PC-9 (cell line): ENCODE measurements at regions not wholly inside any gene's neighbourhood (a gene's known extent, or its start where the extent isn't known, plus 50 kb on each side); places are given as distances from the start of the nearest gene placed in this dataset.

ENCODE experiments used
- BruUV-seq: library from RNA; stranded (reverse); fragments of 400-500 nt; replicated peaks from 2 replicates; lab custom pipeline; 2021; lab: Mats Ljungman, UMichigan
- CTCF ChIA-PET: fragments of 300-600 bp; sonication (Branson Sonifier 250); formaldehyde crosslinking; loops from one replicate; lab custom pipeline; 2022; ENCODE audit warnings: antibody characterized with exemption; lab: Charles Lee
- POLR2A ChIA-PET: fragments of 300-600 bp; sonication (Branson Sonifier 250); formaldehyde crosslinking; loops from one replicate; lab custom pipeline; 2022; ENCODE audit warnings: antibody characterized with exemption; ENCODE audit not compliant: unreplicated experiment; lab: Charles Lee
- DNase-seq, 2 experiments: peaks; one replicate each; pipeline versions ENCODE4 v3.0.0 to v3.0.0-alpha.2; 2015 to 2022; ENCODE audit warnings: mixed read lengths in 1 of 2
- H2AFZ ChIP-seq: fragments of 200-600 bp; sonication (generic); 2 replicates; pipeline ENCODE4 v1.8.1; 2017; ENCODE audit warnings: antibody characterized with exemption
- H3F3A ChIP-seq: fragments of 200-600 bp; sonication (generic); 2 replicates; pipeline ENCODE4 v1.8.1; 2017; ENCODE audit warnings: antibody characterized with exemption, mild to moderate bottlenecking, low read depth; ENCODE audit not compliant: insufficient read depth
- H3K27ac ChIP-seq: fragments of 200-600 bp; sonication (generic); 2 replicates; pipeline ENCODE4 v1.6.1; 2016; ENCODE audit warnings: mixed run types
- H3K27me3 ChIP-seq: fragments of 200-600 bp; sonication (generic); 2 replicates; pipeline ENCODE4 v1.6.1; 2016; ENCODE audit warnings: low read depth, mixed run types; ENCODE audit not compliant: insufficient read depth
- H3K36me3 ChIP-seq: fragments of 200-600 bp; sonication (generic); 2 replicates; pipeline ENCODE4 v1.6.1; 2016; ENCODE audit warnings: low read depth, mixed run types
- H3K4me1 ChIP-seq: fragments of 200-600 bp; sonication (generic); replicated peaks from 2 replicates; pipeline ENCODE4 v1.6.1; 2016; ENCODE audit warnings: mixed run types; ENCODE audit not compliant: insufficient read depth
- H3K4me2 ChIP-seq: fragments of 200-600 bp; sonication (generic); 2 replicates; pipeline ENCODE4 v1.6.1; 2017; ENCODE audit warnings: mixed run types
- H3K4me3 ChIP-seq: fragments of 200-600 bp; sonication (generic); 2 replicates; pipeline ENCODE4 v1.6.1; 2016; ENCODE audit warnings: mixed run types
- H3K79me2 ChIP-seq: fragments of 200-600 bp; sonication (generic); 2 replicates; pipeline ENCODE4 v1.6.1; 2017; ENCODE audit warnings: low read depth, mixed run types
- H3K9me2 ChIP-seq: fragments of 200-600 bp; sonication (generic); 2 replicates; pipeline ENCODE4 v1.8.1; 2017; ENCODE audit warnings: mild to moderate bottlenecking; ENCODE audit not compliant: insufficient read depth
- H3K9me3 ChIP-seq: fragments of 200-600 bp; sonication (generic); 2 replicates; pipeline ENCODE4 v1.8.1; 2016; ENCODE audit warnings: low read depth; ENCODE audit not compliant: insufficient read depth
- H4K20me1 ChIP-seq: fragments of 200-600 bp; sonication (generic); 2 replicates; pipeline ENCODE4 v1.8.1; 2017; ENCODE audit not compliant: insufficient read depth
- EZH2 ChIP-seq: fragments of 200-600 bp; sonication (generic); IDR thresholded peaks from 2 replicates; pipeline ENCODE4 v1.8.0; 2017; ENCODE audit warnings: antibody characterized with exemption, low read depth
- intact Hi-C: fragments of 100-400 bp; cut with micrococcal nuclease; formaldehyde crosslinking; loops from one replicate; pipeline ENCODE4 v1.10.0; 2022; ENCODE audit not compliant: unreplicated experiment
- TF ChIP-seq, protein P1 (sequence below): fragments of 200-600 bp; sonication (generic); conservative IDR thresholded peaks from 2 replicates; pipeline ENCODE4 v1.6.1; 2017; ENCODE audit warnings: mixed run types, antibody characterized with exemption, mild to moderate bottlenecking, moderate library complexity

DNA sequence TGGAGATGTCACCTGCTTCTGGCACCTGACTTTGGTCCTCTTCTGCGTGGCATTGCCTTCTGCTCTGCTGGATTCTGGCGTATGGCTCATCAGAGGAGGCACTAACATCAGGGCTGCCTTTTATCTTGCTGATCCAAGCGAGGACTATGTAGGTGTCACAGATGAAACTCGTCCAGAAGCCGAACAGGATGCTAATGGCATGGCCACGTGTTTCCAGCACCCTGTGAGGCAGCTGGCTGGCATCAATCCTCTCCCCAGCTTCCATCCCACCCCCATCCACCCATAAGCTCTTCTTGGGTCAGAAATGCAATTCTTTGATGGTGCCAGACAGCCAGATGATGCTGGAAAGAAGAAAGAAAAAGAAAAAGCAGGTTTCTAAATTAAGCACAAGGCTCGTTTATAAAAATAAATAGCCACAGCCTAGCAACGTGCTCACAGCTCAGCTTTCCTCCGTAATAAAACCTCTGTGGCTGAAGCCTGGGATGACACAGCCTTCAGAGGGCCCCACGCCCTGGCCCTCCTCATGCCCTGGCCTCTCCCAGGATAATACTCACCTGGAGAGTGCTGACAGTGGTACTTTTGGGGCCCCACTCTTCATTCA lies 212.9 kb upstream of the SERP2 start:
- no peak for DNase-seq
- H3K9me2 ChIP-seq = no peaks in the 10 kb centered on the region
- H3F3A ChIP-seq = peaks cover 29% of the 10 kb centered on the region
- no peaks in the 10 kb centered on the region for H3K9me3 ChIP-seq
- H3K79me2 ChIP-seq = no peaks in the 10 kb centered on the region
- no peak overlapping the region for H3K4me2 ChIP-seq
- H3K4me3 ChIP-seq = no peak overlapping the region
- H3K27ac ChIP-seq = peak overlapping the region; percentile 87
- no peak overlapping the region for H2AFZ ChIP-seq
- CTCF ChIA-PET = no interaction called here
- intact Hi-C loops = no loop called here
- TF ChIP-seq EZH2 = no peak
- TF ChIP-seq, protein P1, sequence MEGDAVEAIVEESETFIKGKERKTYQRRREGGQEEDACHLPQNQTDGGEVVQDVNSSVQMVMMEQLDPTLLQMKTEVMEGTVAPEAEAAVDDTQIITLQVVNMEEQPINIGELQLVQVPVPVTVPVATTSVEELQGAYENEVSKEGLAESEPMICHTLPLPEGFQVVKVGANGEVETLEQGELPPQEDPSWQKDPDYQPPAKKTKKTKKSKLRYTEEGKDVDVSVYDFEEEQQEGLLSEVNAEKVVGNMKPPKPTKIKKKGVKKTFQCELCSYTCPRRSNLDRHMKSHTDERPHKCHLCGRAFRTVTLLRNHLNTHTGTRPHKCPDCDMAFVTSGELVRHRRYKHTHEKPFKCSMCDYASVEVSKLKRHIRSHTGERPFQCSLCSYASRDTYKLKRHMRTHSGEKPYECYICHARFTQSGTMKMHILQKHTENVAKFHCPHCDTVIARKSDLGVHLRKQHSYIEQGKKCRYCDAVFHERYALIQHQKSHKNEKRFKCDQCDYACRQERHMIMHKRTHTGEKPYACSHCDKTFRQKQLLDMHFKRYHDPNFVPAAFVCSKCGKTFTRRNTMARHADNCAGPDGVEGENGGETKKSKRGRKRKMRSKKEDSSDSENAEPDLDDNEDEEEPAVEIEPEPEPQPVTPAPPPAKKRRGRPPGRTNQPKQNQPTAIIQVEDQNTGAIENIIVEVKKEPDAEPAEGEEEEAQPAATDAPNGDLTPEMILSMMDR = no peak
- peaks cover 32% of the 10 kb centered on the region for H3K4me1 ChIP-seq
- no peaks in the 10 kb centered on the region for H3K27me3 ChIP-seq
- no TSS peak for BruUV-seq
- no peaks in the 10 kb centered on the region for H4K20me1 ChIP-seq
- no peaks in the 10 kb centered on the region for H3K36me3 ChIP-seq
- POLR2A ChIA-PET = no interaction called here

DNA sequence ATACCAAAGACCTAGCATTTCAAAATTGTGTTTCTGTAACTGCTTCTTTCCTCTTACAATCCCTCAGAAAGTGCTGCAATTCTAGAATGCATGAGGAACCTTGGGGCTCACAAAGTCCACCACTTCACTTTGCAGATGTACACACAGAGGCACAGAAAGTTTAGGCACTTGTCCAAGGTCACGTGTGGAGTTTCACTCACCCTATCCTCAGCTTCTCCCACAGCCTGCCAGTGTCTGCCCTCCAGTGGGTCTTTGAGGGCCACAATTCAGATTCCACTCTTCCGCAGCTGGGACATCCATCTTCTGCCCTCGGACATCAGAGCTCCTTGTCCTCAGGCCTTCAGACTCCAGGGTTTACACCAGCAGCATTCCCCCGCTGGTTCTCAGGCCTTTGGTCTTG lies 210.5 kb upstream of the SERP2 start:
- Histone ChIP-seq H3K27me3 (no peaks in the 10 kb centered on the region), H3K4me1 (peaks cover 29% of the 10 kb centered on the region), H3K9me2 (no peaks in the 10 kb centered on the region), H3K4me3 (no peak overlapping the region), H4K20me1 (no peaks in the 10 kb centered on the region), H3K79me2 (no peaks in the 10 kb centered on the region), H3K9me3 (no peaks in the 10 kb centered on the region), H3F3A (peaks cover 25% of the 10 kb centered on the region), H3K27ac (no peak overlapping the region), H3K36me3 (no peaks in the 10 kb centered on the region), H3K4me2 (no peak overlapping the region), H2AFZ (no peak overlapping the region)
- no peak for DNase-seq
- ChIA-PET POLR2A (no interaction called here), CTCF (no interaction called here)
- TF ChIP-seq EZH2 = no peak
- TF ChIP-seq, protein P1 = no peak
- no TSS peak for BruUV-seq
- intact Hi-C loops = no loop called here

DNA sequence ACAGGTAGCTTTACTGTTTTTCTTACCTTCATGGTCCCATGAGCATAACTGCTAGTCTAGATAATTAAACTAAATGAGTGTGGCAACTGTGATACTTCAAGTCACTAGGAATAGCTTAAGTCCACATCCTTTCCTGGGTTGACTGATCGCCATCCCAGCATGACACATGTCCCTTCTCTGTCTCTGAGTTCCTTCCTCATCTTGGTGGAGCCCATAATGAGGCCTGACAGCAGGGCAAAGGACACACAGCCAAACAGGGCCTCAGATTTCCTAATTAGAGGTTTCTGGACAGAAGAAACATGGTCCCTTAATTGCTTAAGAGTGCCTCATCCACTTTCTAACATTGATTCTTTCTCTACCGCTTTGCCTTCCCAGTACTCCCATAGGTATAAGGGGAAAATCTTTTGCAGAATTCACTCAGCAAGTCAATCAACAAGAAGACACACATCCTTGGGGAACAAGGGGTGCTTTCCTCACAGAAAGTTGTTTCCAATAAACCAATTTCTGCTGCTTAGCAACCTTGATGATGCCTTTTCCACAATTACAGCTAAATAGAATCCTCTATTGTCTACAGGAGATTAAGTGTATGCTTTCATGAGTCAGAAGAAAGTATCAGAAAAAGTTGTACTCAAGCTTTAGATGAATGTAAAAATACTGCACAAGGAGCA lies 208.3 kb upstream of the SERP2 start:
- Histone ChIP-seq H3K4me3 (no peak overlapping the region), H3F3A (peaks cover 2% of the 10 kb centered on the region; the same call in 1 of the 2 replicates)

More for the DNA sequence above, 208.3 kb upstream of the SERP2 start:
- H3K27ac ChIP-seq = no peak overlapping the region
- no peaks in the 10 kb centered on the region for H4K20me1 ChIP-seq
- peaks cover 6% of the 10 kb centered on the region for H3K4me1 ChIP-seq
- DNase-seq = no peak
- no peaks in the 10 kb centered on the region for H3K9me3 ChIP-seq
- TF ChIP-seq, protein P1 = no peak
- TF ChIP-seq EZH2 = no peak
- no peaks in the 10 kb centered on the region for H3K79me2 ChIP-seq
- intact Hi-C loops = no loop called here
- POLR2A ChIA-PET = no interaction called here
- no TSS peak for BruUV-seq
- no peak overlapping the region for H3K4me2 ChIP-seq
- H3K27me3 ChIP-seq = no peaks in the 10 kb centered on the region
- no peak overlapping the region for H2AFZ ChIP-seq
- no peaks in the 10 kb centered on the region for H3K9me2 ChIP-seq
- CTCF ChIA-PET = no interaction called here
- H3K36me3 ChIP-seq = no peaks in the 10 kb centered on the region
